Stimulated activated CD8-positive, alpha-beta memory T cell treated with anti-CD3 and anti-CD28 coated beads, Interleukin-15, amount 100 ng/mL, for 24 hours (primary cell): ENCODE measurements at regions not wholly inside any gene's neighbourhood (a gene's known extent, or its start where the extent isn't known, plus 50 kb on each side); places are given as distances from the start of the nearest gene placed in this dataset.
"Not testable (repeated sequence)": the region's sequence is repeated elsewhere in the genome, so short reads cannot be mapped to it uniquely, and the experiment has no call there.

ENCODE experiments used
- DNase-seq: peaks from one replicate; pipeline ENCODE4 v3.0.0-alpha.2; 2020; ENCODE audit warnings: low read depth

- DNase-seq: no peak
Measured at GRCh38 chr13:39803156-39803555, 147.7 kb downstream of the COG6 start.

GRCh38 chr13:39803851-39804250 lies 148.4 kb downstream of the COG6 start:
- DNase-seq: no peak

GRCh38 chr13:39804332-39805210 lies 149.1 kb downstream of the COG6 start:
- DNase-seq: no peak

GRCh38 chr13:39809466-39809865 lies 154.0 kb downstream of the COG6 start:
- DNase-seq: no peak

- DNase-seq: no peak
Measured at GRCh38 chr13:39810091-39810877, 154.8 kb downstream of the COG6 start.

GRCh38 chr13:39811051-39811450 lies 155.6 kb downstream of the COG6 start:
- DNase-seq: no peak

- no peak for DNase-seq
Measured at GRCh38 chr13:39811696-39812095, 156.2 kb downstream of the COG6 start.

- no peak for DNase-seq
Measured at GRCh38 chr13:39815345-39816111, 160.1 kb downstream of the COG6 start.

GRCh38 chr13:39816936-39817335 lies 161.5 kb downstream of the COG6 start:
- no peak for DNase-seq

GRCh38 chr13:39818953-39819352 lies 163.5 kb downstream of the COG6 start:
- DNase-seq: no peak

GRCh38 chr13:39820606-39821005 lies 165.1 kb downstream of the COG6 start:
- no peak for DNase-seq

- no peak for DNase-seq
Measured at GRCh38 chr13:39821977-39822376, 166.5 kb downstream of the COG6 start.

- DNase-seq: no peak
Measured at GRCh38 chr13:39822437-39822836, 167.0 kb downstream of the COG6 start.

GRCh38 chr13:39823063-39823713 lies 167.7 kb downstream of the COG6 start:
- no peak for DNase-seq

- DNase-seq: no peak
Measured at GRCh38 chr13:39825886-39826285, 170.4 kb downstream of the COG6 start.

- DNase-seq: no peak
Measured at GRCh38 chr13:39835253-39835652, 179.8 kb downstream of the COG6 start.

- no peak for DNase-seq
Measured at GRCh38 chr13:39836038-39836437, 180.6 kb downstream of the COG6 start.

GRCh38 chr13:39837866-39838265 lies 182.4 kb downstream of the COG6 start:
- not testable (repeated sequence) for DNase-seq

- no peak for DNase-seq
Measured at GRCh38 chr13:39840201-39840600, 184.7 kb downstream of the COG6 start.

GRCh38 chr13:39847336-39847735 lies 191.9 kb downstream of the COG6 start:
- no peak for DNase-seq

GRCh38 chr13:39855236-39855635 lies 199.8 kb downstream of the COG6 start:
- DNase-seq: no peak

- no peak for DNase-seq
Measured at GRCh38 chr13:39856714-39857113, 201.3 kb downstream of the COG6 start.
